ENCODE measurements at regions not wholly inside any gene's neighbourhood (a gene's known extent, or its start where the extent isn't known, plus 50 kb on each side); places are given as distances from the start of the nearest gene placed in this dataset.

- Histone ChIP-seq H3K27ac (ENCODE audit: low read depth, low read length) (no peak overlapping the region), H3K9ac (ENCODE audit: low read length) (no peak overlapping the region)
Observed at GRCh38 chr5:112687306-112687705, 50.4 kb upstream of the APC start.

More at GRCh38 chr5:112687306-112687705, 50.4 kb upstream of the APC start:
- H3K9me3 ChIP-seq (ENCODE audit: control insufficient read depth, insufficient read depth, low read depth, low read length) = peaks cover 3% of the 10 kb centered on the region; the same call in 1 of the 2 replicates
- no peaks in the 10 kb centered on the region for H3K27me3 ChIP-seq (ENCODE audit: control insufficient read depth, insufficient read depth, low read length)
- H3K36me3 ChIP-seq (ENCODE audit: control insufficient read depth, insufficient read depth, low read length) = no peaks in the 10 kb centered on the region
- H3K4me3 ChIP-seq (ENCODE audit: low read depth, low read length) = no peak overlapping the region
- no peaks in the 10 kb centered on the region for H3K4me1 ChIP-seq (ENCODE audit: control insufficient read depth, insufficient read depth, low read length)
